GM20000 (cell line): ENCODE measurements at regions not wholly inside any gene's neighbourhood (a gene's known extent, or its start where the extent isn't known, plus 50 kb on each side); places are given as distances from the start of the nearest gene placed in this dataset.

Experiments used
- DNase-seq: peaks from one replicate; pipeline ENCODE4 v3.0.0; 2012; ENCODE audit warnings: low spot score
- CTCF ChIP-seq: IDR thresholded peaks from 2 replicates; pipeline ENCODE4 v1.5.1; 2012; ENCODE audit warnings: mild to moderate bottlenecking, control low read depth; ENCODE audit errors: extremely low read depth, missing control alignments

DNA sequence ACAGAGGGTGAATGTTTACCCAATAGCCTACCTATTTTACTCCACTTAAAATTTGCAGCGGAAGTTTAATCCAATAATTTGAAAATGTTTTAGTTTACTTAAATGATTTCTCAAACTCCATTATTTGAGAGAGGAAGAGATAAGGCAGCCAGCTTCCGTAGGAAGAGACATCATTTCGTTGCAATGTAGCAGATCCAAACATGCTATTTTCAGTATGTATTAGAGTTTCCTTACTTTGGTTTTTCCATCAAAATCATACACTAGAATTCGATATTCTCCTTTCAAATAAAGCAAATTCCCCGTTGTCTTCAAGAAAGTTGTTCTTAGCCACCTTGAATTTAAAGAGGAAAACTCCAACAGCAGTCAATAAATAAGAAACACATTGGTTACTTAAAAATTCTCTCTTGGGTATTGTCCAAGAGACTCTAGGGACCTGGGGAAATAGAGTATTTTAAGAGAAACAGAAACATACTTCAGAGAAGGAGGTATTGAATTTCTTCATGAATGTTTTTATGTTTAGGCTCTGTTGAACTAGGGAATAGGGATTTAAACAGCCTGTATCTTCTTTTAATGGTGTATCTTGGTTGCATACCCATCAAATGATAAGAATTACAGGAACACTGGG is 324.5 kb upstream of the GBE1 start:
- no peak for TF ChIP-seq CTCF
- no peak for DNase-seq

DNA sequence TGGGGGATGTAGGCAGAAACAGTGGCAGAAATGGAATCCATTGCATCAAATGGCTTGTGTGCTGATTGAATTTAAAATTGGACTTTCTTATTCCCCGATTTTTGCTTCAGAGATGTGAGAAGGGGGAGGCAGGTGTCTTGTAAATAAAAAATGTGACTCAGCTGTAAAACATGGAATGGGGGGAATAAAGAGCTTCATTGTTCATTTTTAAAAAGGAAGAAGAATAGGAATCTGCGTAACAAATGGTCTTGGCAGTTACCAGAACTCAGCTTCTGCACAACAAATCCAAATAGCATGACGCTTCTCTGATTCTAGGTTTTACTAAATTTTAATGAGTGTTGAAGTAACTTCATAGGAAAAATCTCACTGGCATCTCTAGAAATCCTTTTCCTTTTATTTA is 323.9 kb upstream of the GBE1 start:
- no peak for DNase-seq
- TF ChIP-seq CTCF, result no peak

- TF ChIP-seq CTCF, result no peak
- no peak for DNase-seq
Measured at GRCh38 chr3:82084824-82085223, 323.4 kb upstream of the GBE1 start.

GRCh38 chr3:82082796-82083195 is 321.4 kb upstream of the GBE1 start:
- TF ChIP-seq CTCF, result no peak
- no peak for DNase-seq

DNA sequence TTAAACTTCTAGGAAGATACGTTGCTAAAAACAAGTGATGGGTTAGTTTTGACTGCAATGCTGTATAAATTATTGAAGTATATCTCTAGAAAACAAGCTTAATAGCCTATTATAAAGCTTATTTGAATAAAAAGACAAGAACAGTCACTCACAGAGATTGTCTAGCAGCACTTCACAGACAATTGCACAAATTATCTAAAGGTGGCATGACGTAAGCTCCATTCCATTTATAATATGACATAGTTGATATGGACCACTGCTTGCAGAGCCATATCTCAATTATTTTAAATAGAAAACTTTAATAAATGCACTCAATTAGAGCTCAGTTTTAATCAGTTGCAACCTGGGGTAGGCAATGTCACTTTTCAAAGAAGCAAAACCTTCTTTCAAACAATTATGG is 319.9 kb upstream of the GBE1 start:
- TF ChIP-seq CTCF, result no peak
- no peak for DNase-seq

- TF ChIP-seq CTCF, result no peak
- DNase-seq, result no peak
Measured at GRCh38 chr3:82080792-82081191, 319.3 kb upstream of the GBE1 start.

DNA sequence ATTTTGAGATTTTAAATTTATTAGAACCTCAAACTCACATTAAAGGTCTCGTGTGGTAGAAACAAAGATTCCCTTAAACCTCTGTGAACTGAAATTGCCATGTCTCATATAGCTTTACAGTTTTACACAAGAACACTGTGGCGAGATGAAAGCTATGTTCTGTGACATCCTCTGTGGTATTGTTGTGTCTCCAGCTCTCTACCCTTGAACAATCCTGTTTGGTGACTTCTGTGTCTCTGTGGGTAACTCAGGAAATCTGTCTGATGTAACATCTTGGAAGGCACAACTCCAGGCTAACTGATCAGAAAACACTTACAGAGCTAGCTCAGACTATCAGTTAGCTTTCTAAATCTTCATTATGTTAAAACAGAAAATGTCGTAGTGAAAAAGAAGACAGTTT is 318.8 kb upstream of the GBE1 start:
- DNase-seq, result no peak
- no peak for TF ChIP-seq CTCF
